ENCODE measurements at regions not wholly inside any gene's neighbourhood (a gene's known extent, or its start where the extent isn't known, plus 50 kb on each side); places are given as distances from the start of the nearest gene placed in this dataset.

- TF ChIP-seq PATZ1 (CRISPR knock-in tag; IDR thresholded peaks at IDR 0.05; ENCODE audit: borderline replicate concordance) (no peak), ISL1 (CRISPR knock-in tag; IDR thresholded peaks at IDR 0.05) (no peak), CREB5 (CRISPR knock-in tag; IDR thresholded peaks at IDR 0.05; ENCODE audit: low read depth) (no peak)
Measured at GRCh38 chr6:15037253-15037652, 208.6 kb upstream of the JARID2 start.
